ENCODE measurements at regions not wholly inside any gene's neighbourhood (a gene's known extent, or its start where the extent isn't known, plus 50 kb on each side); places are given as distances from the start of the nearest gene placed in this dataset.
A peak's percentile ranks its signal among the peaks of the same experiment; 100 is the strongest.

GRCh38 chr2:226440127-226440918 lies 359.3 kb downstream of the IRS1 start:
- DNase-seq = no peak

- DNase-seq = no peak
These were observed 360.3 kb downstream of the IRS1 start for GRCh38 chr2:226439337-226439736.

- DNase-seq = no peak
These were observed 364.5 kb downstream of the IRS1 start for GRCh38 chr2:226435146-226435545.

DNA sequence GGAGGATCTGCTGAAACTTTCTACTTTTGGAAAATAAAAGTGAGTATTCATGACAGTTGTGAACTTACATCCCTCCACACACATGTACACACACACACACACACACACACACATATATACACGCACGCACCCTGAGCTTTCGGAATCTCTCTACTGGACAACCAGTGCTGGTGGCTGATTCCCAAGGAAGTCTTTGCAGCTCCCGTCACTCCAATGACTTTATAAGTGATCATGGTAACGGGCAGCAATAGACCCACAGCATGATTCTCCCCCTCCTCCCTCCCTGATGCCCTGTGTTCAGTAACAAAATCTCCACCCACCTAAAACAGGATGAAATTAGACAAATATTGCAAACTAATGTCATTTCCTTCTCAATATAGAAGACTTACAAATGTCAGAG lies 364.9 kb downstream of the IRS1 start:
- DNase-seq = no peak

DNA sequence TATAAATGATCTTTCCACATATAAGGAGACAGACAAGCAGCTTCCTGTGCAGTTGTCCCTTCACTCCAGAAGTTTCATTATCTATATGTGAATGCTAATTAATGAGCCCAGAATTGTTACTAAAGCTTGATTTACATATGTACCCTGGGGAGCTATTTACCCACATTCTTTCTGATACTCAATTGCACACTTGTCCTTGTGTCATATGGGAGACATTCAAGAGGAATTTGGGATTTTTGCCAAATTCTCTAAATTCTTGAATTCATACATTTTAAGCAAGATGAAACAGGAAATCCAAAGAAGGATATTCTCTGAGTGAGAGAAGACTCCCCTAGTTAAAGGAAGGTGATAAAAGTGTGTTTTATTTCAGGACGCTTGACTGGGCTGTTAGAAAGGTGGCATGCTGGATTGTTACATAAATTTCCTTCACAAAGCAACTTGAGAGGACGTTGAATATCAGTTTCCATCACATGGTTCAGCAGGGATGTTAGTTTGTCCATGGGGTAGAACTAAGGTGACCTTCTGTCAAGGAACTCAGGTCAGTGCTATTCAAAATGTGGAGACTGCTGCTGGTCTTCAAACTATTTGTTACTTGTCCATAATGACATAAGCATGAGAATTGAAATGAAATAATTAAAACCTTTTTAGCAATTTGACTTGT lies 368.2 kb downstream of the IRS1 start:
- DNase-seq = no peak

DNA sequence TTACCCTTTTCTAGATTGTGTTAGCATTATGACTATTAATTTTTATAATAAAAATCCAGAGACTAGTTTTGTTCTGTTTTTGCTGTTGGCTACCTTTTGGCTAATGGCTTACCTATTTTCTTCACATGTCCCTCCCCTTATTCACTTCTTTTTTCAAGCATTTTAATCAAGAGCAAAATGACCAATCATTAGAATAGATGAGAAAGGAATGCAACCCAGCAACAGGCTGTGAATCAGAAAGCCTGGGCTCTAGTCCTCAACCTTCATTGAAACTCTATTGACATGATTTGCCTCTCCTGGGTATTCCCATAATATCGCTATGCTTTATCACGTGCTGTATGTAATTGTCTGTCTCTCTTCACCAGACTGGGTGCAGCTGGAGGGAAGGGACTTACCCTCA lies 370.1 kb downstream of the IRS1 start:
- DNase-seq = no peak

GRCh38 chr2:226427538-226428307 lies 371.9 kb downstream of the IRS1 start:
- no peak for DNase-seq

GRCh38 chr2:226426292-226426736 lies 373.3 kb downstream of the IRS1 start:
- no peak for DNase-seq

DNA sequence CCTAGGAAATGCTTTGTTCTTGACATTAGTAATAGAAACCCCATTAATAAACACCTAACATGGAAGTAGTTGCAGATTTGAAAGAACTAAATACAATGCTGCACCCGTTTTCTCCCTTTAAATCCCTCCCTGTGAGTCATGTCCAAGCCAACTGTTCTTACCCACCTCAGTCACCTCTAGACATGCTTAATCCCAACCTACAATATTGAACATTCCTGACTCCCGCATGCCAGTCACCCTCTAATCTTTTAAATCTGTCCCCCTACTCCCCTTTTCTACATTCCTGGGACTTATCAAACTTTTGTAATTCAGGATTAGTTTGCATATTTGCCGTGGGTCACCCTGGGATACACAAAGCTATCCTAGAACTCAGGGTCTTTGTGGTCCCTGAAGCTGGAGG lies 374.6 kb downstream of the IRS1 start:
- DNase-seq = no peak

GRCh38 chr2:226423498-226423960 lies 376.1 kb downstream of the IRS1 start:
- DNase-seq = peak in 28 of 56 donors; percentile 0 to 28 (median 5)

DNA sequence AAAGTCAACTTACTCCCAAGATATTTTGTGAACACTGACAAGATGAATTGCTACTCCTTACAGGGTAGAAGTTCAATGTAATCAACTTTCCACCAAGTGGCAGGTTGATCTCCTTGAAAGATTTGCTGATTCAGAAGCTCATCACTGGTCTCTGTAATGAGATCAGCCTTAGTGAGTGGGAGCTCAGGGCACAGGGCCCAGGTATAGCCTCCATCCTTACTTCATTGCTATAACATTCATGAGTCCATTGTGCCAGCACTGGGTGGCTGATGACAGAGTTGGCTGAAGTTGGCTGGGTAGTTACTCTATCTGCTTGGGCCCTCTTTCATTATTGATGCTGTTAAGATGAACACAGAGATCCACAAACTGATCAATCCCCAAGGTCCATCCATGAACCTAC lies 379.0 kb downstream of the IRS1 start:
- no peak for DNase-seq

- no peak for DNase-seq
These were observed 381.1 kb downstream of the IRS1 start for GRCh38 chr2:226418521-226418920.

- no peak for DNase-seq
These were observed 385.3 kb downstream of the IRS1 start for GRCh38 chr2:226414335-226414734.

GRCh38 chr2:226413498-226414130 lies 386.0 kb downstream of the IRS1 start:
- no peak for DNase-seq

- DNase-seq = no peak
These were observed 387.8 kb downstream of the IRS1 start for GRCh38 chr2:226411727-226412360.

GRCh38 chr2:226411205-226411604 lies 388.4 kb downstream of the IRS1 start:
- DNase-seq = no peak

GRCh38 chr2:226410247-226410835 lies 389.3 kb downstream of the IRS1 start:
- no peak for DNase-seq

- no peak for DNase-seq
These were observed 390.5 kb downstream of the IRS1 start for GRCh38 chr2:226409134-226409533.

- DNase-seq = no peak
These were observed 391.5 kb downstream of the IRS1 start for GRCh38 chr2:226408141-226408540.

GRCh38 chr2:226407135-226407534 lies 392.5 kb downstream of the IRS1 start:
- no peak for DNase-seq

DNA sequence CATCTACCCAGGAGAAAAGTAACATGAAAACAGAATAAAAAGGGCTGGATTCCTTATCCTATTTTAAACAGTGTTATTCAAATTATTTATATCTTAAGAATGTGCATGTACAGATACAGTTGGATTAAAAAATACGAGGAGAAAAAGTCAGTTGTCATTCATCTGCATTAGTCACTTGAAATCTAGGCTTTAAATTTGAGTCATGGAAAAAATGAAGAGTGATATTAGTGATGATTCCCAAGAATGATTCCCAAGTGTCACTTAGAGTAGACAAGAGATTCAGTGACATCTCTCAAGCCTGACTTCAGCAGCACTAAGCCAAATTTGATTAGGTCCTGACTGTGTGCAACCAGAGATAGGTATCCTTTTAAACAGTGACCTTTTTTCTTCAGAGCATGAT lies 394.2 kb downstream of the IRS1 start:
- DNase-seq = no peak

All from amygdala (tissue), 56 donors.